ENCODE measurements at regions not wholly inside any gene's neighbourhood (a gene's known extent, or its start where the extent isn't known, plus 50 kb on each side); places are given as distances from the start of the nearest gene placed in this dataset.

- no peak for FAIRE-seq
- 35 to 75% (median 50%) methylated on average over 2 of the region's 2 CpGs for WGBS, 3 donors
- Histone ChIP-seq H3K4me1 (ENCODE audit: control insufficient read depth in 3 of 3, insufficient read depth in 2 of 3, low read depth in 1 of 3, low read length in 2 of 3) (no peaks in the 10 kb centered on the region), H3K27me3 (ENCODE audit: control insufficient read depth in 3 of 3, insufficient read depth in 3 of 3, low read length in 3 of 3) (no peaks in the 10 kb centered on the region), H3K4me3 (ENCODE audit: low read depth in 1 of 3, low read length in 3 of 3) (no peak overlapping the region), H3K9me3 (ENCODE audit: control insufficient read depth in 2 of 2, insufficient read depth in 1 of 2, low read depth in 1 of 2, low read length in 1 of 2) (no peaks in the 10 kb centered on the region), H3K27ac (ENCODE audit: low read depth in 1 of 3, low read length in 2 of 3) (no peak overlapping the region), H3K36me3 (ENCODE audit: control insufficient read depth in 3 of 3, insufficient read depth in 2 of 3, low read depth in 1 of 3, low read length in 3 of 3) (no peaks in the 10 kb centered on the region)
- no peak for DNase-seq
These were observed 59.8 kb upstream of the HSF2 start for GRCh38 chr6:122339661-122340060.

GRCh38 chr6:122347280-122347679, 52.2 kb upstream of the HSF2 start:
- H3K27ac ChIP-seq (ENCODE audit: low read depth in 1 of 3, low read length in 2 of 3) = no peak overlapping the region
- no peak overlapping the region for H3K4me3 ChIP-seq (ENCODE audit: low read depth in 1 of 3, low read length in 3 of 3)
- no peaks in the 10 kb centered on the region for H3K4me1 ChIP-seq (ENCODE audit: control insufficient read depth in 3 of 3, insufficient read depth in 2 of 3, low read depth in 1 of 3, low read length in 2 of 3)
- H3K36me3 ChIP-seq (ENCODE audit: control insufficient read depth in 3 of 3, insufficient read depth in 2 of 3, low read depth in 1 of 3, low read length in 3 of 3) = no peaks in the 10 kb centered on the region
- 40 to 70% (median 62%) methylated on average over 2 of the region's 2 CpGs for WGBS, 3 donors
- FAIRE-seq (no peak), DNase-seq (no peak)
- no peaks in the 10 kb centered on the region for H3K27me3 ChIP-seq (ENCODE audit: control insufficient read depth in 3 of 3, insufficient read depth in 3 of 3, low read length in 3 of 3)
- no peaks in the 10 kb centered on the region for H3K9me3 ChIP-seq (ENCODE audit: control insufficient read depth in 2 of 2, insufficient read depth in 1 of 2, low read depth in 1 of 2, low read length in 1 of 2)

GRCh38 chr6:122347751-122348150, 51.7 kb upstream of the HSF2 start:
- 87 to 88% (median 87%) methylated on average over 4 of the region's 4 CpGs for WGBS, 3 donors
- no peaks in the 10 kb centered on the region for H3K9me3 ChIP-seq (ENCODE audit: control insufficient read depth in 2 of 2, insufficient read depth in 1 of 2, low read depth in 1 of 2, low read length in 1 of 2)
- H3K27ac ChIP-seq (ENCODE audit: low read depth in 1 of 3, low read length in 2 of 3) = no peak overlapping the region
- no peaks in the 10 kb centered on the region for H3K36me3 ChIP-seq (ENCODE audit: control insufficient read depth in 3 of 3, insufficient read depth in 2 of 3, low read depth in 1 of 3, low read length in 3 of 3)
- DNase-seq (no peak), FAIRE-seq (no peak)
- H3K4me3 ChIP-seq (ENCODE audit: low read depth in 1 of 3, low read length in 3 of 3) = no peak overlapping the region
- no peaks in the 10 kb centered on the region for H3K27me3 ChIP-seq (ENCODE audit: control insufficient read depth in 3 of 3, insufficient read depth in 3 of 3, low read length in 3 of 3)
- no peaks in the 10 kb centered on the region for H3K4me1 ChIP-seq (ENCODE audit: control insufficient read depth in 3 of 3, insufficient read depth in 2 of 3, low read depth in 1 of 3, low read length in 2 of 3)

All from small intestine (tissue), 7 donors.